HG02938 (cell line): ENCODE measurements at regions not wholly inside any gene's neighbourhood (a gene's known extent, or its start where the extent isn't known, plus 50 kb on each side); places are given as distances from the start of the nearest gene placed in this dataset.

ENCODE experiments used
- ATAC-seq: cut with Tn5 transposase; IDR thresholded peaks from one replicate; pipeline ENCODE4 v1.9.1; 2021; ENCODE audit warnings: mild to moderate bottlenecking, moderate library complexity; ENCODE audit not compliant: unreplicated experiment

DNA sequence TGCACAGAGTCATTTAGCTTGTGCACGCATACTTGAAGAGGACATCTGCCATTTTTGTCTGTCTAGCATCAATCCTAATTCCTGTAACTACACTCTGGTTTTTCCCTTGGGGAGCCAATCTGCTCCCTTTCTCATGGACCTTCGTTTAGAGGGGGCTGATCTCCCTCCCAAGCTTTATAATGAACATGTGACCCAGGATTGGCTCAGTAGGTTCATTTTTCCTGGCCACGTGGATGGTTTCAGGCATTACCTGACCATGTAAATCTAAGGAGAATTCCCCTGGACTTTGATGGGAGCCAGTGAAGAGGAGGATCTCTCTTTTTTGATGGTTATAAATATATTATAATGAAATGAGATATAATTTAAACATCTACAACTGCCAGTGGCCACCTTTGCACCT is 56.8 kb upstream of the HS3ST2 start:
- ATAC-seq: no peak

- no peak for ATAC-seq
These were observed 51.5 kb upstream of the HS3ST2 start for GRCh38 chr16:22762486-22762885.

DNA sequence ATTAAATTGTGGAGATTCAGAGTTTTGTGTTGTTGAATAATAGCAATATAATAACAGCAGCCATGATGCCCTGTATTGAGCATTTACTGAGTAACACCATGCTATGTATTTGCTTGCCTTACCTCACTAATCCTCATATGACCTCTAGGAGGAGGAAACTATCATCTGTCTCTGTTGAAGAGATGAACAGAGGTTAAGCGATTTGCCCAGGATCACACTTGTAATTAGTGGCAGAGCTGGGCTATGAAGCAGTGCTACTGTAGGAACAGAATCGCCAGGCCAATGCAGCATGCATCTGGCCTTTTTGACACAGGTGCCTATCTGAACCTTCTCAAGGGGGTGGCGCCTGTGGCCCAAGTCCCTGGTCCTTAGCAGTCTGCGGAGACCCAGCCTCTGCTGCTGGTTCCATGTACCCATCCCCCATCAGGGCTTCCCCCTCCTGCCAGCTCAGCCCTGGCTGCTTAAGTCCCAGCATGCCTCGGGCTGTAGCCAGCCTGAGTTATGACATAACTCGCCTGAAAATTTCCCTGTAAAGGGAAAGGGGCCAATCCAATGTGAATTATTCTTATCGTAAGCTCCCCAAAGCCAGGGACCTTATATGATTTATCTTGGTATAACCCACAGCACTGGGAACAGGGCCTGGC is 50.4 kb upstream of the HS3ST2 start:
- no peak for ATAC-seq
